Smooth muscle cell (in vitro differentiated cells): ENCODE measurements at regions not wholly inside any gene's neighbourhood (a gene's known extent, or its start where the extent isn't known, plus 50 kb on each side); places are given as distances from the start of the nearest gene placed in this dataset.

Experiments
- DNase-seq: peaks from one replicate; lab custom pipeline; 2025; ENCODE audit not compliant: unreplicated experiment; lab: John Stamatoyannopoulos, UW
- H2AFZ ChIP-seq: fragments of 200-600 bp; sonication (generic); 2 replicates; pipeline ENCODE4 v1.6.0; 2016; ENCODE audit warnings: antibody characterized with exemption, low read depth, mild to moderate bottlenecking
- H3F3A ChIP-seq: fragments of 200-600 bp; sonication (generic); 2 replicates; pipeline ENCODE4 v1.6.0; 2017; ENCODE audit warnings: antibody characterized with exemption, low read depth
- H3K27ac ChIP-seq: fragments of 200-600 bp; sonication (generic); 2 replicates; pipeline ENCODE4 v1.5.1; 2016; ENCODE audit warnings: low read depth, mild to moderate bottlenecking
- H3K27me3 ChIP-seq: fragments of 200-600 bp; sonication (generic); 2 replicates; pipeline ENCODE4 v1.6.1; 2016; ENCODE audit warnings: low read depth, mild to moderate bottlenecking
- H3K36me3 ChIP-seq: fragments of 200-600 bp; sonication (generic); 2 replicates; pipeline ENCODE4 v1.5.1; 2016; ENCODE audit warnings: low read depth
- H3K4me1 ChIP-seq: fragments of 200-600 bp; sonication (generic); 2 replicates; pipeline ENCODE4 v1.5.1; 2016; ENCODE audit warnings: low read depth
- H3K4me2 ChIP-seq: fragments of 200-600 bp; sonication (generic); 2 replicates; pipeline ENCODE4 v1.6.0; 2016; ENCODE audit warnings: mild to moderate bottlenecking
- H3K4me3 ChIP-seq: fragments of 200-600 bp; sonication (generic); 2 replicates; pipeline ENCODE4 v1.5.1; 2016; ENCODE audit warnings: mild to moderate bottlenecking
- H3K79me2 ChIP-seq: fragments of 200-600 bp; sonication (generic); 2 replicates; pipeline ENCODE4 v1.6.0; 2016; ENCODE audit warnings: low read depth, mild to moderate bottlenecking
- H3K9ac ChIP-seq: fragments of 200-600 bp; sonication (generic); 2 replicates; pipeline ENCODE4 v1.6.0; 2016; ENCODE audit warnings: low read depth
- H3K9me3 ChIP-seq: fragments of 200-600 bp; sonication (generic); replicated peaks from 2 replicates; pipeline ENCODE4 v1.5.1; 2016; ENCODE audit warnings: low read depth
- H4K20me1 ChIP-seq: fragments of 200-600 bp; sonication (generic); 2 replicates; pipeline ENCODE4 v1.6.0; 2016; ENCODE audit warnings: low read depth
- CTCF ChIP-seq: fragments of 200-600 bp; sonication (generic); IDR thresholded peaks from 2 replicates; pipeline ENCODE4 v1.5.1; 2017; ENCODE audit warnings: borderline replicate concordance, mild to moderate bottlenecking, antibody characterized with exemption; ENCODE audit not compliant: insufficient read depth, poor library complexity, severe bottlenecking
- WGBS: methylation state at CpG from one replicate; pipeline ENCODE4 v1.1.7; 2016; ENCODE audit warnings: low lambda C conversion rate; 5-methylcytosine and 5-hydroxymethylcytosine counted together

- Histone ChIP-seq H3K9me3 (no peaks in the 10 kb centered on the region), H3K79me2 (no peaks in the 10 kb centered on the region), H2AFZ (no peak overlapping the region), H3K4me3 (no peak overlapping the region), H3F3A (no peaks in the 10 kb centered on the region), H4K20me1 (no peaks in the 10 kb centered on the region), H3K27ac (no peak overlapping the region), H3K4me2 (no peak overlapping the region), H3K36me3 (no peaks in the 10 kb centered on the region), H3K27me3 (peaks cover 35% of the 10 kb centered on the region), H3K4me1 (no peaks in the 10 kb centered on the region), H3K9ac (no peak overlapping the region)
- DNase-seq: no peak
- TF ChIP-seq CTCF: no peak
Observed at GRCh38 chr13:76621705-76622104, 264.5 kb downstream of the KCTD12 start.

- H4K20me1 ChIP-seq: no peaks in the 10 kb centered on the region
- H3K4me1 ChIP-seq: no peaks in the 10 kb centered on the region
- no peak overlapping the region for H2AFZ ChIP-seq
- peaks cover 24% of the 10 kb centered on the region for H3K27me3 ChIP-seq
- no peak overlapping the region for H3K9ac ChIP-seq
- H3K79me2 ChIP-seq: no peaks in the 10 kb centered on the region
- DNase-seq: no peak
- H3K4me3 ChIP-seq: no peak overlapping the region
- no peak for TF ChIP-seq CTCF
- no peaks in the 10 kb centered on the region for H3F3A ChIP-seq
- H3K4me2 ChIP-seq: no peak overlapping the region
- 72% methylated on average over 5 of the region's 5 CpGs for WGBS
- no peaks in the 10 kb centered on the region for H3K36me3 ChIP-seq
- H3K9me3 ChIP-seq: no peaks in the 10 kb centered on the region
- H3K27ac ChIP-seq: no peak overlapping the region
Observed at GRCh38 chr13:76620036-76620435, 266.2 kb downstream of the KCTD12 start.

GRCh38 chr13:76619631-76620030 lies 266.6 kb downstream of the KCTD12 start:
- TF ChIP-seq CTCF: no peak
- H3K4me1 ChIP-seq: no peaks in the 10 kb centered on the region
- no peaks in the 10 kb centered on the region for H3K79me2 ChIP-seq
- no peak overlapping the region for H3K4me2 ChIP-seq
- H3K4me3 ChIP-seq: no peak overlapping the region
- H2AFZ ChIP-seq: no peak overlapping the region
- no peak for DNase-seq
- no peak overlapping the region for H3K27ac ChIP-seq
- H3K36me3 ChIP-seq: no peaks in the 10 kb centered on the region
- peaks cover 20% of the 10 kb centered on the region for H3K27me3 ChIP-seq
- no peaks in the 10 kb centered on the region for H4K20me1 ChIP-seq
- no peak overlapping the region for H3K9ac ChIP-seq
- H3K9me3 ChIP-seq: no peaks in the 10 kb centered on the region
- H3F3A ChIP-seq: no peaks in the 10 kb centered on the region

GRCh38 chr13:76610819-76611415 lies 275.3 kb downstream of the KCTD12 start:
- Histone ChIP-seq H4K20me1 (no peaks in the 10 kb centered on the region), H3K79me2 (no peaks in the 10 kb centered on the region), H3K4me3 (no peak overlapping the region), H3K27ac (no peak overlapping the region), H3K4me1 (no peaks in the 10 kb centered on the region), H3F3A (no peaks in the 10 kb centered on the region), H3K36me3 (no peaks in the 10 kb centered on the region), H3K27me3 (no peaks in the 10 kb centered on the region), H3K9me3 (no peaks in the 10 kb centered on the region), H2AFZ (no peak overlapping the region), H3K4me2 (no peak overlapping the region), H3K9ac (no peak overlapping the region)
- 97% methylated on average over 7 of the region's 7 CpGs for WGBS
- DNase-seq: no peak
- TF ChIP-seq CTCF: no peak
